Loucy (cell line): ENCODE measurements at regions not wholly inside any gene's neighbourhood (a gene's known extent, or its start where the extent isn't known, plus 50 kb on each side); places are given as distances from the start of the nearest gene placed in this dataset.
"Not testable (repeated sequence)": the region's sequence is repeated elsewhere in the genome, so short reads cannot be mapped to it uniquely, and the experiment has no call there.

Experiments
- CTCF ChIP-seq: fragments of 200-600 bp; sonication (generic); conservative IDR thresholded peaks from 2 replicates; pipeline ENCODE4 v1.5.1; 2014; ENCODE audit warnings: mild to moderate bottlenecking, antibody characterized with exemption, low read length
- EZH2phosphoT487 ChIP-seq: fragments of 200-600 bp; IDR thresholded peaks from 2 replicates; pipeline ENCODE4 v1.6.1; 2018; ENCODE audit warnings: antibody characterized with exemption, mild to moderate bottlenecking, moderate library complexity, borderline replicate concordance

DNA sequence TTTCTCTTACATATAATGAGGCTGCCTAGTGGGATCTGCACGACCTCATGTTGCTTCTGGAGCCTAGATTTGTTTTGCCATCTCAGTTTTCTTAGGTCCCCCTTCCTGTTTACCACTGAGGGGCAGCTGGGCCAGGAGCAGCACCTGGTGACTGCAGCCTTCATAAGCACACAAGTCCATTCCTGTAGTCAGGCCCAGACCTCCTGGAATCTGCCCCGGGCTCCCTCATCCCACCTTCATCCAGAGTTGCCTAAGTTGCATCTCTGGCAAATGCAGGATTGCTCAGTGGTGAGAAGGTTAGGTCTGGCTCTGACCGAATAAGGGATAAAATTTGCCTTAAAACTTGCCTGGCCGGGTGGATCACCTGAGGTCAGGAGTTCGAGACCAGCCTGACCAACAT lies 117.3 kb downstream of the TNFRSF13B start:
- TF ChIP-seq CTCF, EZH2phosphoT487: not testable (repeated sequence)
